ENCODE measurements at regions not wholly inside any gene's neighbourhood (a gene's known extent, or its start where the extent isn't known, plus 50 kb on each side); places are given as distances from the start of the nearest gene placed in this dataset.
A peak's percentile ranks its signal among the peaks of the same experiment; 100 is the strongest.

GRCh38 chr5:88666761-88667495 is 216.1 kb downstream of the MEF2C start:
- Histone ChIP-seq H3K27me3 (ENCODE audit: control insufficient read depth in 2 of 2, insufficient read depth in 2 of 2, low read length in 2 of 2) (peaks cover 68 to 72% of the 10 kb centered on the region in 2 donors), H3K27ac (ENCODE audit: low read depth in 2 of 2, low read length in 2 of 2) (no peak overlapping the region), H3K9me3 (ENCODE audit: control insufficient read depth in 2 of 2, low read length in 2 of 2) (no peaks in the 10 kb centered on the region), H3K36me3 (ENCODE audit: control insufficient read depth in 2 of 2, insufficient read depth in 2 of 2, low read length in 2 of 2) (no peaks in the 10 kb centered on the region), H3K4me3 (ENCODE audit: low read length in 2 of 2) (peak overlapping the region; percentile 70 to 78), H3K9ac (ENCODE audit: low read depth in 1 of 2, low read length in 2 of 2) (no peak overlapping the region), H3K4me1 (ENCODE audit: control insufficient read depth in 2 of 2, insufficient read depth in 2 of 2, low read length in 2 of 2) (peaks cover 0 to 8% of the 10 kb centered on the region in 2 donors)

GRCh38 chr5:88665750-88666215 is 217.2 kb downstream of the MEF2C start:
- no peak overlapping the region for H3K27ac ChIP-seq (ENCODE audit: low read depth in 2 of 2, low read length in 2 of 2)
- no peak overlapping the region for H3K9ac ChIP-seq (ENCODE audit: low read depth in 1 of 2, low read length in 2 of 2)
- H3K4me1 ChIP-seq (ENCODE audit: control insufficient read depth in 2 of 2, insufficient read depth in 2 of 2, low read length in 2 of 2): peaks cover 6 to 12% of the 10 kb centered on the region in 2 donors
- H3K27me3 ChIP-seq (ENCODE audit: control insufficient read depth in 2 of 2, insufficient read depth in 2 of 2, low read length in 2 of 2): peaks cover 67 to 73% of the 10 kb centered on the region in 2 donors
- no peak overlapping the region for H3K4me3 ChIP-seq (ENCODE audit: low read length in 2 of 2)
- H3K36me3 ChIP-seq (ENCODE audit: control insufficient read depth in 2 of 2, insufficient read depth in 2 of 2, low read length in 2 of 2): no peaks in the 10 kb centered on the region
- no peaks in the 10 kb centered on the region for H3K9me3 ChIP-seq (ENCODE audit: control insufficient read depth in 2 of 2, low read length in 2 of 2)

- H3K27me3 ChIP-seq (ENCODE audit: control insufficient read depth in 2 of 2, insufficient read depth in 2 of 2, low read length in 2 of 2): peaks cover 66 to 71% of the 10 kb centered on the region in 2 donors
- H3K27ac ChIP-seq (ENCODE audit: low read depth in 2 of 2, low read length in 2 of 2): no peak overlapping the region
- no peak overlapping the region for H3K9ac ChIP-seq (ENCODE audit: low read depth in 1 of 2, low read length in 2 of 2)
- H3K36me3 ChIP-seq (ENCODE audit: control insufficient read depth in 2 of 2, insufficient read depth in 2 of 2, low read length in 2 of 2): no peaks in the 10 kb centered on the region
- H3K4me3 ChIP-seq (ENCODE audit: low read length in 2 of 2): no peak overlapping the region
- H3K4me1 ChIP-seq (ENCODE audit: control insufficient read depth in 2 of 2, insufficient read depth in 2 of 2, low read length in 2 of 2): peaks cover 7 to 12% of the 10 kb centered on the region in 2 donors
- H3K9me3 ChIP-seq (ENCODE audit: control insufficient read depth in 2 of 2, low read length in 2 of 2): no peaks in the 10 kb centered on the region
These were observed 218.3 kb downstream of the MEF2C start for GRCh38 chr5:88664645-88665044.

- Histone ChIP-seq H3K4me3 (ENCODE audit: low read length in 2 of 2) (no peak overlapping the region), H3K36me3 (ENCODE audit: control insufficient read depth in 2 of 2, insufficient read depth in 2 of 2, low read length in 2 of 2) (no peaks in the 10 kb centered on the region), H3K9me3 (ENCODE audit: control insufficient read depth in 2 of 2, low read length in 2 of 2) (no peaks in the 10 kb centered on the region), H3K9ac (ENCODE audit: low read depth in 1 of 2, low read length in 2 of 2) (no peak overlapping the region), H3K27ac (ENCODE audit: low read depth in 2 of 2, low read length in 2 of 2) (no peak overlapping the region), H3K4me1 (ENCODE audit: control insufficient read depth in 2 of 2, insufficient read depth in 2 of 2, low read length in 2 of 2) (peaks cover 7 to 12% of the 10 kb centered on the region in 2 donors), H3K27me3 (ENCODE audit: control insufficient read depth in 2 of 2, insufficient read depth in 2 of 2, low read length in 2 of 2) (peaks cover 64 to 69% of the 10 kb centered on the region in 2 donors)
These were observed 219.2 kb downstream of the MEF2C start for GRCh38 chr5:88663793-88664216.

- Histone ChIP-seq H3K9me3 (ENCODE audit: control insufficient read depth in 2 of 2, low read length in 2 of 2) (no peaks in the 10 kb centered on the region), H3K27me3 (ENCODE audit: control insufficient read depth in 2 of 2, insufficient read depth in 2 of 2, low read length in 2 of 2) (peaks cover 58 to 65% of the 10 kb centered on the region in 2 donors), H3K36me3 (ENCODE audit: control insufficient read depth in 2 of 2, insufficient read depth in 2 of 2, low read length in 2 of 2) (no peaks in the 10 kb centered on the region), H3K4me3 (ENCODE audit: low read length in 2 of 2) (no peak overlapping the region), H3K27ac (ENCODE audit: low read depth in 2 of 2, low read length in 2 of 2) (no peak overlapping the region), H3K4me1 (ENCODE audit: control insufficient read depth in 2 of 2, insufficient read depth in 2 of 2, low read length in 2 of 2) (peaks cover 7 to 12% of the 10 kb centered on the region in 2 donors), H3K9ac (ENCODE audit: low read depth in 1 of 2, low read length in 2 of 2) (no peak overlapping the region)
These were observed 220.1 kb downstream of the MEF2C start for GRCh38 chr5:88662846-88663245.

- Histone ChIP-seq H3K27me3 (ENCODE audit: control insufficient read depth in 2 of 2, insufficient read depth in 2 of 2, low read length in 2 of 2) (peaks cover 47 to 58% of the 10 kb centered on the region in 2 donors), H3K36me3 (ENCODE audit: control insufficient read depth in 2 of 2, insufficient read depth in 2 of 2, low read length in 2 of 2) (no peaks in the 10 kb centered on the region), H3K4me3 (ENCODE audit: low read length in 2 of 2) (no peak overlapping the region), H3K9me3 (ENCODE audit: control insufficient read depth in 2 of 2, low read length in 2 of 2) (no peaks in the 10 kb centered on the region), H3K27ac (ENCODE audit: low read depth in 2 of 2, low read length in 2 of 2) (no peak overlapping the region), H3K9ac (ENCODE audit: low read depth in 1 of 2, low read length in 2 of 2) (no peak overlapping the region), H3K4me1 (ENCODE audit: control insufficient read depth in 2 of 2, insufficient read depth in 2 of 2, low read length in 2 of 2) (peaks cover 7 to 8% of the 10 kb centered on the region in 2 donors)
These were observed 221.2 kb downstream of the MEF2C start for GRCh38 chr5:88661806-88662207.

GRCh38 chr5:88660947-88661805 is 221.8 kb downstream of the MEF2C start:
- no peak overlapping the region for H3K9ac ChIP-seq (ENCODE audit: low read depth in 1 of 2, low read length in 2 of 2)
- H3K9me3 ChIP-seq (ENCODE audit: control insufficient read depth in 2 of 2, low read length in 2 of 2): no peaks in the 10 kb centered on the region
- no peaks in the 10 kb centered on the region for H3K36me3 ChIP-seq (ENCODE audit: control insufficient read depth in 2 of 2, insufficient read depth in 2 of 2, low read length in 2 of 2)
- H3K27ac ChIP-seq (ENCODE audit: low read depth in 2 of 2, low read length in 2 of 2): no peak overlapping the region
- peak overlapping the region; percentile 8 to 51 for H3K4me3 ChIP-seq (ENCODE audit: low read length in 2 of 2)
- H3K4me1 ChIP-seq (ENCODE audit: control insufficient read depth in 2 of 2, insufficient read depth in 2 of 2, low read length in 2 of 2): peaks cover 4 to 7% of the 10 kb centered on the region in 2 donors
- H3K27me3 ChIP-seq (ENCODE audit: control insufficient read depth in 2 of 2, insufficient read depth in 2 of 2, low read length in 2 of 2): peaks cover 41 to 56% of the 10 kb centered on the region in 2 donors

GRCh38 chr5:88660264-88660946 is 222.6 kb downstream of the MEF2C start:
- no peak overlapping the region for H3K9ac ChIP-seq (ENCODE audit: low read depth in 1 of 2, low read length in 2 of 2)
- peaks cover 4 to 7% of the 10 kb centered on the region in 2 donors for H3K4me1 ChIP-seq (ENCODE audit: control insufficient read depth in 2 of 2, insufficient read depth in 2 of 2, low read length in 2 of 2)
- no peaks in the 10 kb centered on the region for H3K36me3 ChIP-seq (ENCODE audit: control insufficient read depth in 2 of 2, insufficient read depth in 2 of 2, low read length in 2 of 2)
- peaks cover 33 to 51% of the 10 kb centered on the region in 2 donors for H3K27me3 ChIP-seq (ENCODE audit: control insufficient read depth in 2 of 2, insufficient read depth in 2 of 2, low read length in 2 of 2)
- H3K9me3 ChIP-seq (ENCODE audit: control insufficient read depth in 2 of 2, low read length in 2 of 2): no peaks in the 10 kb centered on the region
- no peak overlapping the region for H3K27ac ChIP-seq (ENCODE audit: low read depth in 2 of 2, low read length in 2 of 2)
- H3K4me3 ChIP-seq (ENCODE audit: low read length in 2 of 2): peak overlapping the region; percentile 8 to 51

GRCh38 chr5:88659529-88660263 is 223.3 kb downstream of the MEF2C start:
- no peak overlapping the region for H3K27ac ChIP-seq (ENCODE audit: low read depth in 2 of 2, low read length in 2 of 2)
- no peaks in the 10 kb centered on the region for H3K9me3 ChIP-seq (ENCODE audit: control insufficient read depth in 2 of 2, low read length in 2 of 2)
- peak overlapping the region in 1 of 2 donors; percentile 9 for H3K4me3 ChIP-seq (ENCODE audit: low read length in 2 of 2)
- H3K9ac ChIP-seq (ENCODE audit: low read depth in 1 of 2, low read length in 2 of 2): no peak overlapping the region
- H3K4me1 ChIP-seq (ENCODE audit: control insufficient read depth in 2 of 2, insufficient read depth in 2 of 2, low read length in 2 of 2): peaks cover 4 to 7% of the 10 kb centered on the region in 2 donors
- H3K36me3 ChIP-seq (ENCODE audit: control insufficient read depth in 2 of 2, insufficient read depth in 2 of 2, low read length in 2 of 2): no peaks in the 10 kb centered on the region
- H3K27me3 ChIP-seq (ENCODE audit: control insufficient read depth in 2 of 2, insufficient read depth in 2 of 2, low read length in 2 of 2): peaks cover 31 to 45% of the 10 kb centered on the region in 2 donors

Measured in mucosa of rectum (tissue), 2 donors.